ENCODE measurements at regions not wholly inside any gene's neighbourhood (a gene's known extent, or its start where the extent isn't known, plus 50 kb on each side); places are given as distances from the start of the nearest gene placed in this dataset.
A peak's percentile ranks its signal among the peaks of the same experiment; 100 is the strongest.
"Not testable (repeated sequence)": the region's sequence is repeated elsewhere in the genome, so short reads cannot be mapped to it uniquely, and the experiment has no call there.

GRCh38 chr16:85286951-85287814 lies 174.9 kb upstream of the CIBAR2 start:
- H3K4me2 ChIP-seq, result peak overlapping the region; percentile 49
- no peaks in the 10 kb centered on the region for H3K9me3 ChIP-seq (ENCODE audit: low read depth)
- H3K4me1 ChIP-seq (ENCODE audit: insufficient read depth), result peaks cover 34% of the 10 kb centered on the region
- H2AFZ ChIP-seq, result no peak overlapping the region
- H3K27ac ChIP-seq, result peak overlapping the region; percentile 16
- WGBS (ENCODE audit: low lambda C conversion rate, missing lambda C conversion rate), result 73% methylated on average over 34 of the region's 34 CpGs
- no peak overlapping the region for H3K4me3 ChIP-seq
- no peaks in the 10 kb centered on the region for H3K36me3 ChIP-seq (replicated peaks; ENCODE audit: insufficient read depth, low read depth)
- no peak for DNase-seq (ENCODE audit: low spot score)
- no peak for TF ChIP-seq CTCF (IDR thresholded peaks at IDR 0.05; ENCODE audit: poor library complexity)
- TF ChIP-seq EZH2 (IDR thresholded peaks at IDR 0.05; ENCODE audit: borderline replicate concordance), result no peak
- no peak for TF ChIP-seq EZH2phosphoT487 (IDR thresholded peaks at IDR 0.05; ENCODE audit: low read depth, severe bottlenecking, unreplicated experiment)
- peaks cover 15% of the 10 kb centered on the region for H3K79me2 ChIP-seq
- H4K20me1 ChIP-seq (ENCODE audit: insufficient read depth, poor library complexity, severe bottlenecking), result peaks cover 3% of the 10 kb centered on the region
- H3K27me3 ChIP-seq, result no peaks in the 10 kb centered on the region
- H3K9me2 ChIP-seq (replicated peaks; ENCODE audit: insufficient read depth), result no peaks in the 10 kb centered on the region

GRCh38 chr16:85287815-85288109 lies 175.5 kb upstream of the CIBAR2 start:
- not testable (repeated sequence) for H3K4me2 ChIP-seq; H3K79me2 ChIP-seq; H3K9me3 ChIP-seq (ENCODE audit: low read depth); H3K4me3 ChIP-seq; DNase-seq (ENCODE audit: low spot score); H2AFZ ChIP-seq; H3K9me2 ChIP-seq (replicated peaks; ENCODE audit: insufficient read depth); H3K27ac ChIP-seq; H3K36me3 ChIP-seq (replicated peaks; ENCODE audit: insufficient read depth, low read depth); H4K20me1 ChIP-seq (ENCODE audit: insufficient read depth, poor library complexity, severe bottlenecking); H3K27me3 ChIP-seq
- over 99% methylated on average over 13 of the region's 13 CpGs for WGBS (ENCODE audit: low lambda C conversion rate, missing lambda C conversion rate)
- peaks cover 34% of the 10 kb centered on the region for H3K4me1 ChIP-seq (ENCODE audit: insufficient read depth)

- 97% methylated on average over 4 of the region's 4 CpGs for WGBS (ENCODE audit: low lambda C conversion rate, missing lambda C conversion rate)
- no peak overlapping the region for H2AFZ ChIP-seq
- H3K27me3 ChIP-seq, result no peaks in the 10 kb centered on the region
- no peak overlapping the region for H3K4me2 ChIP-seq
- no peak overlapping the region for H3K27ac ChIP-seq
- no peak overlapping the region for H3K4me3 ChIP-seq
- no peaks in the 10 kb centered on the region for H3K9me3 ChIP-seq (ENCODE audit: low read depth)
- H3K9me2 ChIP-seq (replicated peaks; ENCODE audit: insufficient read depth), result no peaks in the 10 kb centered on the region
- TF ChIP-seq CTCF (IDR thresholded peaks at IDR 0.05; ENCODE audit: poor library complexity) (no peak), EZH2 (IDR thresholded peaks at IDR 0.05; ENCODE audit: borderline replicate concordance) (no peak), EZH2phosphoT487 (IDR thresholded peaks at IDR 0.05; ENCODE audit: low read depth, severe bottlenecking, unreplicated experiment) (no peak)
- peaks cover 9% of the 10 kb centered on the region for H3K79me2 ChIP-seq
- peaks cover 3% of the 10 kb centered on the region for H4K20me1 ChIP-seq (ENCODE audit: insufficient read depth, poor library complexity, severe bottlenecking)
- no peak for DNase-seq (ENCODE audit: low spot score)
- no peaks in the 10 kb centered on the region for H3K36me3 ChIP-seq (replicated peaks; ENCODE audit: insufficient read depth, low read depth)
- peaks cover 34% of the 10 kb centered on the region for H3K4me1 ChIP-seq (ENCODE audit: insufficient read depth)
These were observed 176.1 kb upstream of the CIBAR2 start for GRCh38 chr16:85288341-85288868.

GRCh38 chr16:85288869-85289660 lies 176.8 kb upstream of the CIBAR2 start:
- Histone ChIP-seq H3K9me3 (ENCODE audit: low read depth) (no peaks in the 10 kb centered on the region), H3K79me2 (peaks cover 9% of the 10 kb centered on the region), H3K36me3 (replicated peaks; ENCODE audit: insufficient read depth, low read depth) (no peaks in the 10 kb centered on the region), H4K20me1 (ENCODE audit: insufficient read depth, poor library complexity, severe bottlenecking) (no peaks in the 10 kb centered on the region), H3K4me3 (no peak overlapping the region), H3K9me2 (replicated peaks; ENCODE audit: insufficient read depth) (no peaks in the 10 kb centered on the region), H2AFZ (no peak overlapping the region), H3K27me3 (no peaks in the 10 kb centered on the region), H3K4me1 (ENCODE audit: insufficient read depth) (peaks cover 36% of the 10 kb centered on the region), H3K4me2 (no peak overlapping the region), H3K27ac (no peak overlapping the region)
- TF ChIP-seq EZH2 (IDR thresholded peaks at IDR 0.05; ENCODE audit: borderline replicate concordance), result no peak
- no peak for DNase-seq (ENCODE audit: low spot score)
- 84% methylated on average over 11 of the region's 11 CpGs for WGBS (ENCODE audit: low lambda C conversion rate, missing lambda C conversion rate)

Data from hepatocyte (in vitro differentiated cells).